IMR-90 (cell line): ENCODE measurements at regions not wholly inside any gene's neighbourhood (a gene's known extent, or its start where the extent isn't known, plus 50 kb on each side); places are given as distances from the start of the nearest gene placed in this dataset.

Experiments
- ATAC-seq: fragments of 200-7000 bp; cut with Tn5 transposase; 2 replicates; pipeline ENCODE4 v1.9.1; 2020; ENCODE audit warnings: low read depth, mild to moderate bottlenecking, moderate library complexity
- BruUV-seq: library from RNA; stranded (reverse); fragments of 400-500 nt; replicated peaks from 2 replicates; lab custom pipeline; 2021; lab: Mats Ljungman, UMichigan
- CTCF ChIA-PET: fragments of 300-600 bp; formaldehyde crosslinking; extraction: SDS; loops from one replicate; lab custom pipeline; 2021; ENCODE audit warnings: antibody characterized with exemption; lab: Yijun Ruan, JAX
- POLR2A ChIA-PET: fragments of 300-600 bp; sonication (Branson Sonifier 250); formaldehyde crosslinking; loops from one replicate; lab custom pipeline; 2022; ENCODE audit warnings: antibody characterized with exemption; ENCODE audit not compliant: unreplicated experiment; lab: Charles Lee
- DNase-seq: peaks from one replicate; pipeline ENCODE4 v3.0.0; 2013
- H2AFZ ChIP-seq: replicated peaks from 2 replicates; pipeline ENCODE3; 2013; ENCODE audit warnings: low read length, mild to moderate bottlenecking; ENCODE audit not compliant: poor library complexity
- H2AK5ac ChIP-seq: 2 replicates; pipeline ENCODE4 v1.6.1; 2013; ENCODE audit warnings: low read depth, low read length, inconsistent platforms
- H2AK9ac ChIP-seq: replicated peaks from 2 replicates; pipeline ENCODE3; 2013; ENCODE audit warnings: mild to moderate bottlenecking, low read depth, low read length, moderate library complexity; ENCODE audit not compliant: poor library complexity
- H2BK120ac ChIP-seq: 2 replicates; pipeline ENCODE4 v1.6.1; 2013; ENCODE audit warnings: low read depth, low read length, inconsistent platforms
- H2BK15ac ChIP-seq: 3 replicates; pipeline ENCODE4 v1.6.1; 2013; ENCODE audit warnings: low read depth, low read length, inconsistent platforms
- H2BK20ac ChIP-seq: 2 replicates; pipeline ENCODE4 v1.6.1; 2013; ENCODE audit warnings: low read depth, mild to moderate bottlenecking, inconsistent platforms, low read length, moderate library complexity
- H2BK5ac ChIP-seq: 2 replicates; pipeline ENCODE4 v1.6.1; 2013; ENCODE audit warnings: mild to moderate bottlenecking, low read depth, low read length, inconsistent platforms; ENCODE audit not compliant: poor library complexity, severe bottlenecking
- H3K14ac ChIP-seq: replicated peaks from 2 replicates; pipeline ENCODE4 v1.6.1; 2013; ENCODE audit warnings: low read depth, low read length, inconsistent platforms
- H3K18ac ChIP-seq: 2 replicates; pipeline ENCODE4 v1.6.1; 2013; ENCODE audit warnings: low read depth, low read length, control low read depth
- H3K23ac ChIP-seq: 2 replicates; pipeline ENCODE4 v1.6.1; 2013; ENCODE audit warnings: low read depth, low read length, inconsistent platforms
- H3K27ac ChIP-seq: 2 replicates; pipeline ENCODE4 v1.5.1; 2013; ENCODE audit warnings: mild to moderate bottlenecking, control low read depth, low read length; ENCODE audit not compliant: insufficient read depth
- H3K27me3 ChIP-seq: 2 replicates; pipeline ENCODE4 v1.6.1; 2013; ENCODE audit warnings: low read length; ENCODE audit not compliant: control insufficient read depth, insufficient read depth
- H3K36me3 ChIP-seq: 2 replicates; pipeline ENCODE4 v1.6.1; 2013; ENCODE audit warnings: low read length, mixed read lengths; ENCODE audit not compliant: control insufficient read depth, insufficient read depth
- H3K4ac ChIP-seq: 2 replicates; pipeline ENCODE4 v1.6.1; 2013; ENCODE audit warnings: low read depth, low read length, inconsistent platforms
- H3K4me1 ChIP-seq: 2 replicates; pipeline ENCODE4 v1.6.1; 2013; ENCODE audit warnings: low read length, mixed read lengths; ENCODE audit not compliant: control insufficient read depth, insufficient read depth
- H3K4me2 ChIP-seq: 2 replicates; pipeline ENCODE4 v1.6.1; 2013; ENCODE audit warnings: low read depth, mild to moderate bottlenecking, control low read depth, low read length, moderate library complexity
- H3K4me3 ChIP-seq: 2 replicates; pipeline ENCODE4 v1.5.1; 2013; ENCODE audit warnings: low read depth, mild to moderate bottlenecking, control low read depth, low read length, moderate library complexity; ENCODE audit not compliant: insufficient read depth
- H3K56ac ChIP-seq: 2 replicates; pipeline ENCODE4 v1.6.1; 2013; ENCODE audit warnings: low read length, inconsistent platforms; ENCODE audit not compliant: insufficient read depth; ENCODE audit errors: extremely low read depth
- H3K79me1 ChIP-seq, 2 experiments: 2 replicates each; pipeline ENCODE4 v1.6.1; 2013; ENCODE audit warnings: low read length in 2 of 2, inconsistent platforms in 1 of 2, low read depth in 1 of 2
- H3K9ac ChIP-seq: 2 replicates; pipeline ENCODE4 v1.6.1; 2013; ENCODE audit warnings: low read depth, low read length, control low read depth
- H3K9me1 ChIP-seq: 2 replicates; pipeline ENCODE4 v1.6.1; 2013; ENCODE audit warnings: low read length, inconsistent platforms; ENCODE audit not compliant: insufficient read depth
- H3K9me3 ChIP-seq: 2 replicates; pipeline ENCODE4 v1.6.1; 2013; ENCODE audit warnings: low read length; ENCODE audit not compliant: control insufficient read depth, insufficient read depth
- H4K20me1 ChIP-seq: 2 replicates; pipeline ENCODE4 v1.6.1; 2013; ENCODE audit warnings: low read length, inconsistent platforms; ENCODE audit not compliant: insufficient read depth
- H4K5ac ChIP-seq: 2 replicates; pipeline ENCODE4 v1.6.1; 2013; ENCODE audit warnings: mild to moderate bottlenecking, low read depth, low read length, control low read depth
- H4K8ac ChIP-seq, 2 experiments: 2 replicates each; pipeline ENCODE4 v1.6.1; 2013; ENCODE audit warnings: low read depth in 2 of 2, low read length in 2 of 2, control low read depth in 1 of 2, inconsistent platforms in 1 of 2
- H4K91ac ChIP-seq: 2 replicates; pipeline ENCODE4 v1.6.1; 2013; ENCODE audit warnings: low read depth, low read length, inconsistent platforms; ENCODE audit not compliant: insufficient read depth
- BHLHE40 ChIP-seq: fragments of 150-350 bp; IDR thresholded peaks from 2 replicates; pipeline ENCODE4 v1.6.1; 2016; ENCODE audit warnings: mild to moderate bottlenecking, low read depth, low read length
- CEBPB ChIP-seq: IDR thresholded peaks from 2 replicates; pipeline ENCODE4 v1.6.1; 2012; ENCODE audit warnings: low read depth, low read length, improper control_type of control experiment
- CHD1 ChIP-seq: IDR thresholded peaks from 2 replicates; pipeline ENCODE4 v1.6.1; 2012; ENCODE audit warnings: low read depth, low read length, improper control_type of control experiment
- CTCF ChIP-seq: conservative IDR thresholded peaks from 2 replicates; pipeline ENCODE4 v1.5.1; 2012; ENCODE audit warnings: mild to moderate bottlenecking, low read depth, low read length, improper control_type of control experiment
- ELK1 ChIP-seq: fragments of 150-350 bp; IDR thresholded peaks from 2 replicates; pipeline ENCODE4 v1.6.1; 2016; ENCODE audit warnings: low read depth, mild to moderate bottlenecking, low read length, moderate library complexity, borderline replicate concordance
- FOS ChIP-seq: fragments of 150-350 bp; IDR thresholded peaks from 2 replicates; pipeline ENCODE4 v1.6.1; 2016; ENCODE audit warnings: low read depth, low read length
- MAFK ChIP-seq: IDR thresholded peaks from 2 replicates; pipeline ENCODE4 v1.6.1; 2012; ENCODE audit warnings: low read depth, low read length, improper control_type of control experiment
- MAZ ChIP-seq: IDR thresholded peaks from 2 replicates; pipeline ENCODE4 v1.6.1; 2012; ENCODE audit warnings: low read depth, mild to moderate bottlenecking, low read length, improper control_type of control experiment, moderate library complexity, borderline replicate concordance
- MXI1 ChIP-seq: IDR thresholded peaks from 2 replicates; pipeline ENCODE4 v1.6.1; 2012; ENCODE audit warnings: low read depth, mild to moderate bottlenecking, low read length, moderate library complexity, borderline replicate concordance
- NFE2L2 ChIP-seq: fragments of 150-350 bp; IDR thresholded peaks from 2 replicates; pipeline ENCODE4 v1.6.1; 2016; ENCODE audit warnings: low read depth, mild to moderate bottlenecking, low read length
- POLR2A ChIP-seq: IDR thresholded peaks from 2 replicates; pipeline ENCODE4 v1.6.1; 2012; ENCODE audit warnings: mild to moderate bottlenecking, low read depth, low read length
- RAD21 ChIP-seq: IDR thresholded peaks from 2 replicates; pipeline ENCODE4 v1.6.1; 2012; ENCODE audit warnings: low read length, improper control_type of control experiment
- RCOR1 ChIP-seq: IDR thresholded peaks from 2 replicates; pipeline ENCODE4 v1.6.1; 2012; ENCODE audit warnings: mild to moderate bottlenecking, low read length, improper control_type of control experiment; ENCODE audit not compliant: insufficient replicate concordance
- RFX5 ChIP-seq: IDR thresholded peaks from 2 replicates; pipeline ENCODE4 v1.8.0; 2012; ENCODE audit warnings: low read depth, mild to moderate bottlenecking, low read length, moderate library complexity
- SMC3 ChIP-seq: fragments of 150-350 bp; IDR thresholded peaks from 2 replicates; pipeline ENCODE4 v1.6.1; 2016; ENCODE audit warnings: low read depth, mild to moderate bottlenecking, antibody characterized with exemption, low read length, moderate library complexity
- USF2 ChIP-seq: fragments of 150-350 bp; IDR thresholded peaks from 2 replicates; pipeline ENCODE4 v1.6.1; 2017; ENCODE audit warnings: mild to moderate bottlenecking, antibody characterized with exemption, low read length, low read depth
- WGBS, 2 experiments: methylation state at CpG; one replicate each; pipeline versions ENCODE4 v1.1.5 to v1.1.7; 2013; ENCODE audit warnings: missing lambda C conversion rate in 2 of 2; ENCODE audit not compliant: insufficient read length in 1 of 2; ENCODE audit errors: extremely low coverage in 2 of 2; 5-methylcytosine and 5-hydroxymethylcytosine counted together
- dilution Hi-C: fragments of 300-500 bp; cut with HindIII; formaldehyde crosslinking; loops from one replicate; pipeline ENCODE4 v1.14.3; 2018; ENCODE audit warnings: low sequenced_read_pairs; ENCODE audit not compliant: unreplicated experiment
- in situ Hi-C: fragments of 300-500 bp; cut with MboI; formaldehyde crosslinking; loops from 3 replicates; pipeline ENCODE4 v1.14.3; 2019; ENCODE audit warnings: low sequenced_read_pairs, inconsistent platforms, mixed read lengths
- intact Hi-C: fragments of 100-400 bp; cut with micrococcal nuclease; formaldehyde crosslinking; loops from 2 replicates; pipeline ENCODE4 v1.10.0; 2022

- no peak overlapping the region for H3K4ac ChIP-seq
- H3K27ac ChIP-seq = no peak overlapping the region
- H3K9me1 ChIP-seq = no peaks in the 10 kb centered on the region
- H3K79me1 ChIP-seq = no peaks in the 10 kb centered on the region
- intact Hi-C loops (no loop called here), dilution Hi-C loops (no loop called here), in situ Hi-C loops (no loop called here)
- H4K20me1 ChIP-seq = no peaks in the 10 kb centered on the region
- H3K56ac ChIP-seq = no peak overlapping the region
- H2BK15ac ChIP-seq = no peak overlapping the region
- no peaks in the 10 kb centered on the region for H3K27me3 ChIP-seq
- no peak overlapping the region for H3K18ac ChIP-seq
- H3K4me2 ChIP-seq = no peak overlapping the region
- no peak overlapping the region for H2BK20ac ChIP-seq
- no peak overlapping the region for H2BK5ac ChIP-seq
- no peak overlapping the region for H4K8ac ChIP-seq
- no peak overlapping the region for H2AK9ac ChIP-seq
- no peaks in the 10 kb centered on the region for H3K4me1 ChIP-seq
- H3K9me3 ChIP-seq = no peaks in the 10 kb centered on the region
- TF ChIP-seq USF2 = no peak
- TF ChIP-seq CHD1 = no peak
- TF ChIP-seq POLR2A = no peak
- TF ChIP-seq NFE2L2 = no peak
- TF ChIP-seq FOS = no peak
- TF ChIP-seq RCOR1 = no peak
- TF ChIP-seq SMC3 = no peak
- TF ChIP-seq CTCF = no peak
- TF ChIP-seq CEBPB = no peak
- TF ChIP-seq RAD21 = no peak
- TF ChIP-seq MAFK = no peak
- no peak for TF ChIP-seq MAZ
- TF ChIP-seq MXI1 = no peak
- no peak for TF ChIP-seq ELK1
- TF ChIP-seq RFX5 = no peak
- no peak for TF ChIP-seq BHLHE40
- no peak overlapping the region for H3K23ac ChIP-seq
- no peak overlapping the region for H2AFZ ChIP-seq
- WGBS, 2 experiments = no CpG with 5 or more reads among the region's 1 CpG
- H2AK5ac ChIP-seq = no peak overlapping the region
- H3K9ac ChIP-seq = no peak overlapping the region
- H4K91ac ChIP-seq = no peak overlapping the region
- ChIA-PET POLR2A (no interaction called here), CTCF (no interaction called here)
- H3K14ac ChIP-seq = no peak overlapping the region
- BruUV-seq = no TSS peak
- no peak overlapping the region for H4K5ac ChIP-seq
- no peak overlapping the region for H2BK120ac ChIP-seq
- no peak overlapping the region for H3K4me3 ChIP-seq
- DNase-seq = no peak
- H3K36me3 ChIP-seq = no peaks in the 10 kb centered on the region
- no peak for ATAC-seq
Observed at GRCh38 chr12:98294051-98294805, 221.2 kb upstream of the TMPO start.
